Peyer's patch (tissue), 4 donors: ENCODE measurements at regions not wholly inside any gene's neighbourhood (a gene's known extent, or its start where the extent isn't known, plus 50 kb on each side); places are given as distances from the start of the nearest gene placed in this dataset.

Source experiments
- DNase-seq, 3 donors: peaks; one replicate each; pipeline ENCODE4 v3.0.0-alpha.2; 2017 to 2019
- H3K27ac ChIP-seq, 4 donors: fragments of 200-600 bp; sonication (generic); one replicate each; pipeline ENCODE4 v1.5.1; 2016 to 2019
- H3K27me3 ChIP-seq, 2 donors: fragments of 200-600 bp; sonication (generic); one replicate each; pipeline ENCODE4 v1.5.1; 2019
- H3K36me3 ChIP-seq, 3 donors: fragments of 200-600 bp; sonication (generic); one replicate each; pipeline ENCODE4 v1.5.1; 2016 to 2019
- H3K4me1 ChIP-seq, 4 donors: fragments of 200-600 bp; sonication (generic); one replicate each; pipeline ENCODE4 v1.5.1; 2016 to 2019
- H3K4me3 ChIP-seq, 4 donors: fragments of 200-600 bp; sonication (generic); 1 replicate in 3 of 4; 2 replicates in 1 of 4; pipeline ENCODE4 v1.5.1; 2016 to 2019; ENCODE audit warnings: mild to moderate bottlenecking in 1 of 4
- H3K9me3 ChIP-seq, 4 donors: fragments of 200-600 bp; sonication (generic); one replicate each; pipeline ENCODE4 v1.5.1; 2016 to 2019; ENCODE audit warnings: mild to moderate bottlenecking in 1 of 4
- CTCF ChIP-seq, 6 experiments: fragments of 450-650 bp in 4 of 6; fragments of 200-600 bp in 2 of 6; sonication (generic) in 1 of 6; IDR thresholded peaks; one replicate each; pipeline ENCODE4 v1.5.1; 2017 to 2019; ENCODE audit warnings: antibody characterized with exemption in 6 of 6, mild to moderate bottlenecking in 3 of 6, moderate library complexity in 1 of 6
- POLR2A ChIP-seq, 2 donors: fragments of 450-650 bp; IDR thresholded peaks; one replicate each; pipeline ENCODE4 v1.5.1; 2017; ENCODE audit warnings: antibody characterized with exemption in 2 of 2, mild to moderate bottlenecking in 2 of 2, moderate library complexity in 2 of 2

- DNase-seq = no peak
These were observed 472.6 kb upstream of the CDIN1 start for GRCh38 chr15:36106640-36107335.

GRCh38 chr15:36108541-36108940 lies 470.9 kb upstream of the CDIN1 start:
- no peak overlapping the region for H3K27ac ChIP-seq
- no peak overlapping the region for H3K4me3 ChIP-seq
- TF ChIP-seq POLR2A (IDR thresholded peaks at IDR 0.05) = no peak
- no peak for TF ChIP-seq CTCF (IDR thresholded peaks at IDR 0.05)
- H3K4me1 ChIP-seq = no peaks in the 10 kb centered on the region
- H3K9me3 ChIP-seq = no peaks in the 10 kb centered on the region
- no peaks in the 10 kb centered on the region for H3K27me3 ChIP-seq
- H3K36me3 ChIP-seq = no peaks in the 10 kb centered on the region
- no peak for DNase-seq

More at GRCh38 chr15:36106640-36107335, 472.6 kb upstream of the CDIN1 start:
- H3K4me1 ChIP-seq = no peaks in the 10 kb centered on the region
- no peaks in the 10 kb centered on the region for H3K36me3 ChIP-seq
- no peaks in the 10 kb centered on the region for H3K9me3 ChIP-seq
- H3K27ac ChIP-seq = no peak overlapping the region
- no peaks in the 10 kb centered on the region for H3K27me3 ChIP-seq
- no peak overlapping the region for H3K4me3 ChIP-seq
- TF ChIP-seq POLR2A (IDR thresholded peaks at IDR 0.05) (no peak), CTCF (IDR thresholded peaks at IDR 0.05) (no peak)

- no peak for DNase-seq
- Histone ChIP-seq H3K9me3 (no peaks in the 10 kb centered on the region), H3K4me1 (no peaks in the 10 kb centered on the region), H3K27me3 (no peaks in the 10 kb centered on the region), H3K4me3 (no peak overlapping the region), H3K36me3 (no peaks in the 10 kb centered on the region), H3K27ac (no peak overlapping the region)
- no peak for TF ChIP-seq CTCF (IDR thresholded peaks at IDR 0.05)
- no peak for TF ChIP-seq POLR2A (IDR thresholded peaks at IDR 0.05)
These were observed 469.3 kb upstream of the CDIN1 start for GRCh38 chr15:36109943-36110658.

GRCh38 chr15:36110659-36110993 lies 468.8 kb upstream of the CDIN1 start:
- Histone ChIP-seq H3K27ac (no peak overlapping the region), H3K9me3 (no peaks in the 10 kb centered on the region), H3K4me1 (no peaks in the 10 kb centered on the region), H3K4me3 (no peak overlapping the region), H3K36me3 (no peaks in the 10 kb centered on the region), H3K27me3 (no peaks in the 10 kb centered on the region)
- no peak for TF ChIP-seq POLR2A (IDR thresholded peaks at IDR 0.05)
- no peak for TF ChIP-seq CTCF (IDR thresholded peaks at IDR 0.05)
- no peak for DNase-seq

- H3K4me1 ChIP-seq = no peaks in the 10 kb centered on the region
- DNase-seq = no peak
- H3K9me3 ChIP-seq = no peaks in the 10 kb centered on the region
- H3K27ac ChIP-seq = no peak overlapping the region
- TF ChIP-seq POLR2A (IDR thresholded peaks at IDR 0.05) = no peak
- no peak for TF ChIP-seq CTCF (IDR thresholded peaks at IDR 0.05)
- H3K27me3 ChIP-seq = no peaks in the 10 kb centered on the region
- H3K36me3 ChIP-seq = no peaks in the 10 kb centered on the region
- H3K4me3 ChIP-seq = no peak overlapping the region
These were observed 462.1 kb upstream of the CDIN1 start for GRCh38 chr15:36117296-36117787.
